ENCODE measurements at regions not wholly inside any gene's neighbourhood (a gene's known extent, or its start where the extent isn't known, plus 50 kb on each side); places are given as distances from the start of the nearest gene placed in this dataset.
A peak's percentile ranks its signal among the peaks of the same experiment; 100 is the strongest.

GRCh38 chr4:183838987-183839712, 66.0 kb upstream of the STOX2 start:
- DNase-seq = no peak
- H3K4me1 Mint-ChIP-seq (ENCODE audit: low read depth) = no peaks in the 10 kb centered on the region
- no peaks in the 10 kb centered on the region for H3K36me3 Mint-ChIP-seq (ENCODE audit: low read depth)
- CTCF ChIA-PET = no interaction called here
- H3K9me3 Mint-ChIP-seq = no peaks in the 10 kb centered on the region
- H3K27me3 Mint-ChIP-seq (ENCODE audit: low read depth) = peaks cover 9% of the 10 kb centered on the region
- H3K27ac Mint-ChIP-seq = no peak overlapping the region
- intact Hi-C loops (cut with micrococcal nuclease) = no loop called here
- H3K4me3 Mint-ChIP-seq = no peak overlapping the region

- DNase-seq = peak; percentile 81
- Mint-ChIP-seq H3K9me3 (no peaks in the 10 kb centered on the region), H3K36me3 (ENCODE audit: low read depth) (no peaks in the 10 kb centered on the region), H3K27ac (no peak overlapping the region), H3K4me3 (no peak overlapping the region), H3K27me3 (ENCODE audit: low read depth) (peaks cover 12% of the 10 kb centered on the region), H3K4me1 (ENCODE audit: low read depth) (no peaks in the 10 kb centered on the region)
- CTCF ChIA-PET = interaction anchor here (0.8 to 3.6 kb wide), 9 partner anchors 9 to 411 kb away, joined by 3 to 29 read pairs (median 3); no protein-coding TSS in a partner anchor
- intact Hi-C loops (cut with micrococcal nuclease) = loop anchor here (1.0 to 5.0 kb wide), 5 partner anchors 260 to 697 kb away; no protein-coding TSS in a partner anchor
These were observed 64.8 kb upstream of the STOX2 start for GRCh38 chr4:183840311-183840710.

GRCh38 chr4:183841001-183841400, 64.1 kb upstream of the STOX2 start:
- CTCF ChIA-PET = interaction anchor here (0.6 to 3.6 kb wide), 11 partner anchors 159 to 493 kb away, joined by 3 to 29 read pairs (median 3); no protein-coding TSS in a partner anchor
- Mint-ChIP-seq H3K4me3 (no peak overlapping the region), H3K36me3 (ENCODE audit: low read depth) (no peaks in the 10 kb centered on the region), H3K9me3 (no peaks in the 10 kb centered on the region), H3K27me3 (ENCODE audit: low read depth) (peaks cover 13% of the 10 kb centered on the region), H3K4me1 (ENCODE audit: low read depth) (no peaks in the 10 kb centered on the region), H3K27ac (no peak overlapping the region)
- intact Hi-C loops (cut with micrococcal nuclease) = loop anchor here (5.0 kb wide), 1 partner anchor 696 kb away; no protein-coding TSS in a partner anchor
- no peak for DNase-seq

- Mint-ChIP-seq H3K36me3 (ENCODE audit: low read depth) (no peaks in the 10 kb centered on the region), H3K4me1 (ENCODE audit: low read depth) (no peaks in the 10 kb centered on the region), H3K9me3 (no peaks in the 10 kb centered on the region), H3K27ac (no peak overlapping the region), H3K4me3 (no peak overlapping the region), H3K27me3 (ENCODE audit: low read depth) (peaks cover 9% of the 10 kb centered on the region)
- DNase-seq = no peak
- CTCF ChIA-PET = interaction anchor here (0.7 to 3.6 kb wide), 3 partner anchors 284 to 865 kb away, joined by 3 to 29 read pairs (median 3); no protein-coding TSS in a partner anchor
- intact Hi-C loops (cut with micrococcal nuclease) = loop anchor here (5.0 kb wide), 1 partner anchor 695 kb away; no protein-coding TSS in a partner anchor
These were observed 63.0 kb upstream of the STOX2 start for GRCh38 chr4:183842129-183842528.

- Mint-ChIP-seq H3K36me3 (ENCODE audit: low read depth) (no peaks in the 10 kb centered on the region), H3K27ac (no peak overlapping the region)
- CTCF ChIA-PET = interaction anchor here (3.6 kb wide), 1 partner anchor 324 kb away, joined by 29 read pairs; no protein-coding TSS in a partner anchor
These were observed 61.8 kb upstream of the STOX2 start for GRCh38 chr4:183843248-183843671.

GRCh38 chr4:183846951-183847350, 58.2 kb upstream of the STOX2 start:
- Mint-ChIP-seq H3K4me3 (no peak overlapping the region), H3K4me1 (ENCODE audit: low read depth) (no peaks in the 10 kb centered on the region), H3K27me3 (ENCODE audit: low read depth) (peaks cover 24% of the 10 kb centered on the region), H3K9me3 (no peaks in the 10 kb centered on the region), H3K36me3 (ENCODE audit: low read depth) (no peaks in the 10 kb centered on the region), H3K27ac (no peak overlapping the region)
- CTCF ChIA-PET = no interaction called here
- intact Hi-C loops (cut with micrococcal nuclease) = no loop called here
- no peak for DNase-seq

More at GRCh38 chr4:183843248-183843671, 61.8 kb upstream of the STOX2 start:
- H3K27me3 Mint-ChIP-seq (ENCODE audit: low read depth) = peaks cover 15% of the 10 kb centered on the region
- intact Hi-C loops (cut with micrococcal nuclease) = loop anchor here (5.0 kb wide), 1 partner anchor 694 kb away; no protein-coding TSS in a partner anchor
- no peaks in the 10 kb centered on the region for H3K4me1 Mint-ChIP-seq (ENCODE audit: low read depth)
- DNase-seq = no peak
- H3K4me3 Mint-ChIP-seq = no peak overlapping the region
- H3K9me3 Mint-ChIP-seq = no peaks in the 10 kb centered on the region

GRCh38 chr4:183848805-183849204, 56.3 kb upstream of the STOX2 start:
- Mint-ChIP-seq H3K27me3 (ENCODE audit: low read depth) (peaks cover 24% of the 10 kb centered on the region), H3K36me3 (ENCODE audit: low read depth) (no peaks in the 10 kb centered on the region), H3K4me3 (no peak overlapping the region), H3K27ac (no peak overlapping the region), H3K9me3 (no peaks in the 10 kb centered on the region), H3K4me1 (ENCODE audit: low read depth) (no peaks in the 10 kb centered on the region)
- intact Hi-C loops (cut with micrococcal nuclease) = no loop called here
- CTCF ChIA-PET = interaction anchor here (0.6 to 0.7 kb wide), 2 partner anchors 13 to 150 kb away, joined by 3 read pairs; no protein-coding TSS in a partner anchor
- DNase-seq = no peak

- H3K27ac Mint-ChIP-seq = no peak overlapping the region
- H3K4me1 Mint-ChIP-seq (ENCODE audit: low read depth) = no peaks in the 10 kb centered on the region
- H3K36me3 Mint-ChIP-seq (ENCODE audit: low read depth) = no peaks in the 10 kb centered on the region
- H3K27me3 Mint-ChIP-seq (ENCODE audit: low read depth) = peaks cover 21% of the 10 kb centered on the region
- no peak overlapping the region for H3K4me3 Mint-ChIP-seq
- intact Hi-C loops (cut with micrococcal nuclease) = no loop called here
- CTCF ChIA-PET = no interaction called here
- no peaks in the 10 kb centered on the region for H3K9me3 Mint-ChIP-seq
- DNase-seq = no peak
These were observed 52.1 kb upstream of the STOX2 start for GRCh38 chr4:183852910-183853547.

- CTCF ChIA-PET = no interaction called here
- Mint-ChIP-seq H3K4me3 (no peak overlapping the region), H3K9me3 (no peaks in the 10 kb centered on the region), H3K27ac (no peak overlapping the region), H3K36me3 (ENCODE audit: low read depth) (no peaks in the 10 kb centered on the region), H3K4me1 (ENCODE audit: low read depth) (no peaks in the 10 kb centered on the region), H3K27me3 (ENCODE audit: low read depth) (peaks cover 18% of the 10 kb centered on the region)
- no peak for DNase-seq
- intact Hi-C loops (cut with micrococcal nuclease) = no loop called here
These were observed 51.6 kb upstream of the STOX2 start for GRCh38 chr4:183853548-183853940.

Measured in activated naive CD4-positive, alpha-beta T cell treated with anti-CD3 and anti-CD28 coated beads for 36 hours (primary cell).